NCI-H510A (cell line): ENCODE measurements at regions not wholly inside any gene's neighbourhood (a gene's known extent, or its start where the extent isn't known, plus 50 kb on each side); places are given as distances from the start of the nearest gene placed in this dataset.
"Not testable (repeated sequence)": the region's sequence is repeated elsewhere in the genome, so short reads cannot be mapped to it uniquely, and the experiment has no call there.

Experiments
- DNase-seq: peaks from one replicate; lab custom pipeline; 2025; lab: John Stamatoyannopoulos, UW

GRCh38 chr2:83155826-83156225, 1303.3 kb downstream of the SUCLG1 start:
- no peak for DNase-seq

- DNase-seq: no peak
Observed at GRCh38 chr2:83143946-83144345, 1315.1 kb downstream of the SUCLG1 start.

- no peak for DNase-seq
Observed at GRCh38 chr2:83142934-83143333, 1316.1 kb downstream of the SUCLG1 start.

- no peak for DNase-seq
Observed at GRCh38 chr2:83115606-83116005, 1343.5 kb downstream of the SUCLG1 start.

- DNase-seq: no peak
Observed at GRCh38 chr2:83115155-83115554, 1343.9 kb downstream of the SUCLG1 start.

- DNase-seq: no peak
Observed at GRCh38 chr2:83113953-83114352, 1345.1 kb downstream of the SUCLG1 start.

- DNase-seq: no peak
Observed at GRCh38 chr2:83112858-83113257, 1346.2 kb downstream of the SUCLG1 start.

GRCh38 chr2:83109284-83109683, 1349.8 kb downstream of the SUCLG1 start:
- DNase-seq: no peak

- DNase-seq: no peak
Observed at GRCh38 chr2:83106853-83107252, 1352.2 kb downstream of the SUCLG1 start.

GRCh38 chr2:83104202-83104601, 1354.9 kb downstream of the SUCLG1 start:
- no peak for DNase-seq

- DNase-seq: no peak
Observed at GRCh38 chr2:83103613-83104012, 1355.5 kb downstream of the SUCLG1 start.

GRCh38 chr2:83089051-83089450, 1370.0 kb downstream of the SUCLG1 start:
- not testable (repeated sequence) for DNase-seq

- DNase-seq: no peak
Observed at GRCh38 chr2:83085869-83086268, 1373.2 kb downstream of the SUCLG1 start.

GRCh38 chr2:83081826-83082690, 1377.0 kb downstream of the SUCLG1 start:
- peak; percentile 80 for DNase-seq

GRCh38 chr2:83079007-83079406, 1380.1 kb downstream of the SUCLG1 start:
- DNase-seq: no peak

GRCh38 chr2:83072767-83073166, 1386.3 kb downstream of the SUCLG1 start:
- DNase-seq: no peak

- DNase-seq: no peak
Observed at GRCh38 chr2:83071914-83072313, 1387.2 kb downstream of the SUCLG1 start.

- DNase-seq: no peak
Observed at GRCh38 chr2:83071352-83071751, 1387.7 kb downstream of the SUCLG1 start.

GRCh38 chr2:83069724-83070123, 1389.4 kb downstream of the SUCLG1 start:
- DNase-seq: no peak

GRCh38 chr2:83068714-83069113, 1390.4 kb downstream of the SUCLG1 start:
- DNase-seq: no peak

GRCh38 chr2:83067947-83068346, 1391.1 kb downstream of the SUCLG1 start:
- DNase-seq: no peak

- DNase-seq: no peak
Observed at GRCh38 chr2:83063933-83064332, 1395.1 kb downstream of the SUCLG1 start.

- DNase-seq: no peak
Observed at GRCh38 chr2:83063511-83063910, 1395.6 kb downstream of the SUCLG1 start.

GRCh38 chr2:83058683-83059082, 1400.4 kb downstream of the SUCLG1 start:
- no peak for DNase-seq
